ENCODE measurements at regions not wholly inside any gene's neighbourhood (a gene's known extent, or its start where the extent isn't known, plus 50 kb on each side); places are given as distances from the start of the nearest gene placed in this dataset.

- TF ChIP-seq CTCF (IDR thresholded peaks at IDR 0.05; ENCODE audit: unreplicated experiment), result peak; percentile 89
- no peaks in the 10 kb centered on the region for H3K9me3 Mint-ChIP-seq (ENCODE audit: unreplicated experiment)
- peak; percentile 74 for DNase-seq (ENCODE audit: low spot score)
- H3K27ac Mint-ChIP-seq (ENCODE audit: unreplicated experiment), result no peak overlapping the region
- H3K4me3 Mint-ChIP-seq (ENCODE audit: unreplicated experiment), result no peak overlapping the region
- no peaks in the 10 kb centered on the region for H3K36me3 Mint-ChIP-seq (ENCODE audit: low read depth, unreplicated experiment)
- peaks cover 4% of the 10 kb centered on the region for H3K27me3 Mint-ChIP-seq (ENCODE audit: unreplicated experiment)
- H3K4me1 Mint-ChIP-seq (ENCODE audit: unreplicated experiment), result peaks cover 7% of the 10 kb centered on the region
Measured at GRCh38 chr5:160508780-160509361, 87.2 kb downstream of the PTTG1 start.

GRCh38 chr5:160511280-160511929 lies 89.8 kb downstream of the PTTG1 start:
- no peaks in the 10 kb centered on the region for H3K36me3 Mint-ChIP-seq (ENCODE audit: low read depth, unreplicated experiment)
- H3K9me3 Mint-ChIP-seq (ENCODE audit: unreplicated experiment), result no peaks in the 10 kb centered on the region
- peaks cover 4% of the 10 kb centered on the region for H3K27me3 Mint-ChIP-seq (ENCODE audit: unreplicated experiment)
- H3K4me3 Mint-ChIP-seq (ENCODE audit: unreplicated experiment), result no peak overlapping the region
- H3K4me1 Mint-ChIP-seq (ENCODE audit: unreplicated experiment), result peaks cover under 1% of the 10 kb centered on the region
- DNase-seq (ENCODE audit: low spot score), result no peak
- H3K27ac Mint-ChIP-seq (ENCODE audit: unreplicated experiment), result no peak overlapping the region
- no peak for TF ChIP-seq CTCF (IDR thresholded peaks at IDR 0.05; ENCODE audit: unreplicated experiment)

Measured in endothelial cell (in vitro differentiated cells).